ELR (cell line): ENCODE measurements at regions not wholly inside any gene's neighbourhood (a gene's known extent, or its start where the extent isn't known, plus 50 kb on each side); places are given as distances from the start of the nearest gene placed in this dataset.
"Not testable (repeated sequence)": the region's sequence is repeated elsewhere in the genome, so short reads cannot be mapped to it uniquely, and the experiment has no call there.

ENCODE experiments used
- DNase-seq: peaks from one replicate; pipeline ENCODE4 v3.0.0-alpha.2; 2015; ENCODE audit warnings: low read depth

GRCh38 chr10:30197186-30197585 is 137.8 kb upstream of the JCAD start:
- no peak for DNase-seq

GRCh38 chr10:30196559-30196958 is 137.2 kb upstream of the JCAD start:
- DNase-seq = not testable (repeated sequence)

- DNase-seq = no peak
Observed at GRCh38 chr10:30192846-30193608, 133.6 kb upstream of the JCAD start.

- DNase-seq = no peak
Observed at GRCh38 chr10:30190577-30191552, 131.5 kb upstream of the JCAD start.

GRCh38 chr10:30189238-30189580 is 129.8 kb upstream of the JCAD start:
- no peak for DNase-seq

- no peak for DNase-seq
Observed at GRCh38 chr10:30188556-30189237, 129.3 kb upstream of the JCAD start.

GRCh38 chr10:30188101-30188500 is 128.7 kb upstream of the JCAD start:
- no peak for DNase-seq

GRCh38 chr10:30187010-30187409 is 127.6 kb upstream of the JCAD start:
- DNase-seq = no peak

GRCh38 chr10:30186371-30186875 is 127.0 kb upstream of the JCAD start:
- DNase-seq = no peak

GRCh38 chr10:30185916-30186315 is 126.5 kb upstream of the JCAD start:
- DNase-seq = peak; percentile 76

- DNase-seq = no peak
Observed at GRCh38 chr10:30185341-30185740, 126.0 kb upstream of the JCAD start.

GRCh38 chr10:30184397-30185033 is 125.1 kb upstream of the JCAD start:
- DNase-seq = no peak

GRCh38 chr10:30183055-30183402 is 123.6 kb upstream of the JCAD start:
- DNase-seq = no peak

GRCh38 chr10:30182191-30183054 is 123.0 kb upstream of the JCAD start:
- peak; percentile 85 for DNase-seq

GRCh38 chr10:30178356-30178964 is 119.1 kb upstream of the JCAD start:
- DNase-seq = no peak

GRCh38 chr10:30176776-30177533 is 117.6 kb upstream of the JCAD start:
- DNase-seq = no peak

- DNase-seq = peak; percentile 28
Observed at GRCh38 chr10:30176182-30176581, 116.8 kb upstream of the JCAD start.

- no peak for DNase-seq
Observed at GRCh38 chr10:30172673-30173072, 113.3 kb upstream of the JCAD start.

- no peak for DNase-seq
Observed at GRCh38 chr10:30172091-30172490, 112.7 kb upstream of the JCAD start.

GRCh38 chr10:30171601-30172000 is 112.2 kb upstream of the JCAD start:
- no peak for DNase-seq
